Heart left ventricle (tissue), 16 donors: ENCODE measurements at regions not wholly inside any gene's neighbourhood (a gene's known extent, or its start where the extent isn't known, plus 50 kb on each side); places are given as distances from the start of the nearest gene placed in this dataset.
A peak's percentile ranks its signal among the peaks of the same experiment; 100 is the strongest.
"Not testable (repeated sequence)": the region's sequence is repeated elsewhere in the genome, so short reads cannot be mapped to it uniquely, and the experiment has no call there.

Experiments
- ATAC-seq, 4 donors: fragments of 200-7000 bp; cut with Tn5 transposase; one replicate each; pipeline ENCODE4 v1.9.1; 2020 to 2022; ENCODE audit warnings: moderate library complexity in 4 of 4, mild to moderate bottlenecking in 3 of 4, moderate number of reproducible peaks in 1 of 4
- DNase-seq, 5 donors: peaks; one replicate each; pipeline ENCODE4 v3.0.0-alpha.2; 2020
- H3K27ac ChIP-seq, 12 donors: fragments of 200-600 bp; sonication (generic) in 4 of 12; one replicate each; pipeline versions ENCODE4 v1.5.0 to v1.8.0; 2016 to 2022; ENCODE audit warnings: mild to moderate bottlenecking in 2 of 12
- H3K27me3 ChIP-seq, 9 donors: fragments of 200-600 bp; sonication (generic) in 2 of 9; one replicate each; pipeline versions ENCODE4 v1.5.1 to v1.8.0; 2016 to 2022; ENCODE audit warnings: mild to moderate bottlenecking in 3 of 9
- H3K36me3 ChIP-seq, 9 donors: fragments of 200-600 bp; sonication (generic) in 2 of 9; one replicate each; pipeline versions ENCODE4 v1.5.0 to v1.8.0; 2018 to 2022; ENCODE audit warnings: mild to moderate bottlenecking in 2 of 9
- H3K4me1 ChIP-seq, 12 donors: fragments of 200-600 bp; sonication (generic) in 4 of 12; one replicate each; pipeline versions ENCODE4 v1.5.0 to v1.8.0; 2016 to 2022; ENCODE audit warnings: mild to moderate bottlenecking in 3 of 12
- H3K4me3 ChIP-seq, 12 donors: fragments of 200-600 bp; sonication (generic) in 4 of 12; one replicate each; pipeline versions ENCODE4 v1.5.0 to v1.8.0; 2017 to 2022; ENCODE audit warnings: mild to moderate bottlenecking in 9 of 12, moderate library complexity in 4 of 12
- H3K9me3 ChIP-seq, 12 donors: fragments of 200-600 bp; sonication (generic) in 4 of 12; one replicate each; pipeline versions ENCODE4 v1.5.0 to v1.8.0; 2016 to 2022; ENCODE audit warnings: mild to moderate bottlenecking in 1 of 12
- POLR2A ChIP-seq, 2 donors: fragments of 450-650 bp; IDR thresholded peaks; one replicate each; pipeline ENCODE4 v1.6.1; 2017; ENCODE audit warnings: antibody characterized with exemption in 2 of 2, mild to moderate bottlenecking in 2 of 2, moderate library complexity in 2 of 2
- WGBS, 4 donors: extraction: QIAGEN DNeasy Blood & Tissue Kit in 2 of 4; methylation state at CpG; one replicate each; pipeline versions ENCODE4 v1.1.5 to v1.1.7; 2013 to 2018; 5-methylcytosine and 5-hydroxymethylcytosine counted together
- intact Hi-C, 10 donors: fragments of 100-400 bp; cut with DNase I; formaldehyde crosslinking; loops; one replicate each; pipeline versions ENCODE4 v1.11.1 to v1.14.2; 2022
- TF ChIP-seq, protein P1 (sequence below), 12 donors: fragments of 200-600 bp; sonication (generic) in 4 of 12; IDR thresholded peaks; one replicate each; pipeline versions ENCODE4 v1.5.0 to v1.8.0; 2018 to 2022; ENCODE audit warnings: antibody characterized with exemption in 12 of 12, mild to moderate bottlenecking in 5 of 12
- donor health status: ischemic (EF 13 %, LVEDD 7.1; RV severe dilation, severe dysfunction).
- donor health status: healthy with polysubstance abuse.
- donor health status: DM: no; HTN: yes; CAD: no.
- donor health status: DM: no; HTN: no; CAD: no.
- donor health status: ischemic (EF 25% LVEDD 6.9; RV normal size, moderate dysfunction).
- donor health status: ischemic (EF 25% LVEDD 5.7; RV mildly dilated, moderate dysfunction).
- donor health status: healthy.
- donor health status: DM: yes; HTN: yes; CAD: no.
- donor health status: ischemic (EF 35%, LVEDD 5.7; RV mildly dilated, moderate dysfunction).
- donor health status: nonischemic (EF 11% LVEDD 7.7; RV severe dilation, severe dysfunction).
- donor health status: DM: yes; HTN: yes; CAD: no.
- donor health status: PGD.
- donor health status: ischemic (EF 29% LVEDD 5.4; RV normal size, mild dysfunction).
- donor health status: nonischemic (EF 23%, LVEDD 6.1; RV moderate dilation, normal function).

DNA sequence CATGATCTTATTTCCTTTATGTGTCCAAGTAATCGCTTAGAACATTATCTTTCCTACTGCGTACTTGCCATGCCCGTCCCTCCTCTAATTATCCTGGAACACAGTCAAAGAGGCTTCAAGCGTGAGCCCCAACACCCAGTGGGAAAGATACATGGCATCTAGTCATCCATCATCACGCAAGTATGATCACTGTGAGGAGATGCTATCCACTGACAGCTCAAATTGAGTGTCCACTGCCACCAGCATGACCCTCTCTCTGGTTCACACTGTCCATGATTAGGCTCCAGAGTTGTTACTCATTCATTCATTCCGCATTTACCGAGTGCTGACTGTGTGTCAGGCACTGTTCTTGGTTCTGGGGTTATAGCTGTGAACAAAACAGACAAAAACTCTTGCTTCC is 124.6 kb downstream of the COPS8 start:
- Histone ChIP-seq H3K36me3 (no peaks in the 10 kb centered on the region), H3K27ac (peak overlapping the region in 10 of 12 donors; percentile 10 to 82 (median 68)), H3K9me3 (no peaks in the 10 kb centered on the region), H3K4me1 (peaks cover 0 to 65% (median 27%) of the 10 kb centered on the region in 12 donors), H3K4me3 (no peak overlapping the region), H3K27me3 (peaks cover 0 to 3% (median 0%) of the 10 kb centered on the region in 9 donors)
- intact Hi-C loops: no loop called here
- no peak for DNase-seq
- TF ChIP-seq POLR2A (IDR thresholded peaks at IDR 0.05): no peak
- TF ChIP-seq, protein P1, sequence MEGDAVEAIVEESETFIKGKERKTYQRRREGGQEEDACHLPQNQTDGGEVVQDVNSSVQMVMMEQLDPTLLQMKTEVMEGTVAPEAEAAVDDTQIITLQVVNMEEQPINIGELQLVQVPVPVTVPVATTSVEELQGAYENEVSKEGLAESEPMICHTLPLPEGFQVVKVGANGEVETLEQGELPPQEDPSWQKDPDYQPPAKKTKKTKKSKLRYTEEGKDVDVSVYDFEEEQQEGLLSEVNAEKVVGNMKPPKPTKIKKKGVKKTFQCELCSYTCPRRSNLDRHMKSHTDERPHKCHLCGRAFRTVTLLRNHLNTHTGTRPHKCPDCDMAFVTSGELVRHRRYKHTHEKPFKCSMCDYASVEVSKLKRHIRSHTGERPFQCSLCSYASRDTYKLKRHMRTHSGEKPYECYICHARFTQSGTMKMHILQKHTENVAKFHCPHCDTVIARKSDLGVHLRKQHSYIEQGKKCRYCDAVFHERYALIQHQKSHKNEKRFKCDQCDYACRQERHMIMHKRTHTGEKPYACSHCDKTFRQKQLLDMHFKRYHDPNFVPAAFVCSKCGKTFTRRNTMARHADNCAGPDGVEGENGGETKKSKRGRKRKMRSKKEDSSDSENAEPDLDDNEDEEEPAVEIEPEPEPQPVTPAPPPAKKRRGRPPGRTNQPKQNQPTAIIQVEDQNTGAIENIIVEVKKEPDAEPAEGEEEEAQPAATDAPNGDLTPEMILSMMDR (IDR thresholded peaks at IDR 0.05): no peak
- no peak for ATAC-seq
- 83 to 90% (median 87%) methylated on average over 7 of the region's 7 CpGs for WGBS, 4 donors

DNA sequence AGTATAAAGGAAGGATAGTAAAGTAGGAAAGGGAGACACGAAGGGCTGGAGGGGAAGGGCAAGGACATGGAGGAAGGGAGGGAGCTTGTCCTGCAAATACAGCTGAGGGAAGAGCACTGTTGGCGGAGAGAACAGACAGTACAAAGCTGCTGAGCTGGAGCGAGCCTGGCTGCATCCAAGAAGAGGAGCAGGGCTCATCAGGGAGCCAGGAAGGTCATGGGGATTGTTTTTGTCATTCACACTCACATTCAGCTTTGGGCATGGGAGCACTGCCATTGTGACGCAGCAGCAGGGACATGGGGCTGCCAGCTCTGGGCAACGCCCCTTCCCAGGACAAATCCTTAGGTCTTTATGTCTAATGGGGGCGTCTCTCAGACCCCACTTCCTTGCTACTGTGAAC is 125.1 kb downstream of the COPS8 start:
- Histone ChIP-seq H3K4me3 (no peak overlapping the region), H3K4me1 (peaks cover 0 to 60% (median 27%) of the 10 kb centered on the region in 12 donors), H3K9me3 (no peaks in the 10 kb centered on the region), H3K27me3 (peaks cover 0 to 3% (median 0%) of the 10 kb centered on the region in 9 donors), H3K27ac (peak overlapping the region in 11 of 12 donors; percentile 3 to 82 (median 67)), H3K36me3 (no peaks in the 10 kb centered on the region)
- intact Hi-C loops: no loop called here
- DNase-seq (peak in 2 of 5 donors; percentile 51 to 55), ATAC-seq (peak; percentile 27 to 67 (median 51))
- 54 to 63% (median 60%) methylated on average over 6 of the region's 6 CpGs for WGBS, 4 donors
- TF ChIP-seq, protein P1 (IDR thresholded peaks at IDR 0.05): no peak
- no peak for TF ChIP-seq POLR2A (IDR thresholded peaks at IDR 0.05)

- intact Hi-C loops, DNase-seq, H3K4me3 ChIP-seq, H3K36me3 ChIP-seq, H3K9me3 ChIP-seq, H3K27me3 ChIP-seq, ATAC-seq: not testable (repeated sequence)
- WGBS, 4 donors: 91 to 96% (median 95%) methylated on average over 9 of the region's 9 CpGs
- Histone ChIP-seq H3K4me1 (peaks cover 0 to 42% (median 13%) of the 10 kb centered on the region in 12 donors), H3K27ac (peak overlapping the region in 3 of 12 donors; percentile 16 to 70 (median 49))
These were observed 126.9 kb downstream of the COPS8 start for GRCh38 chr2:237212356-237213279.

- no peak overlapping the region for H3K4me3 ChIP-seq
- DNase-seq (peak in 3 of 5 donors; percentile 56 to 77 (median 71)), ATAC-seq (peak in 3 of 4 donors; percentile 75 to 85 (median 80))
- WGBS, 4 donors: 73 to 84% (median 76%) methylated on average over 10 of the region's 10 CpGs
- intact Hi-C loops: no loop called here
- H3K36me3 ChIP-seq: no peaks in the 10 kb centered on the region
- H3K4me1 ChIP-seq: peaks cover 0 to 36% (median 10%) of the 10 kb centered on the region in 12 donors
- H3K27ac ChIP-seq: peak overlapping the region in 7 of 12 donors; percentile 21 to 70 (median 49)
- peaks cover 0 to 3% (median 0%) of the 10 kb centered on the region in 9 donors for H3K27me3 ChIP-seq
- TF ChIP-seq, protein P1 (IDR thresholded peaks at IDR 0.05): no peak
- no peak for TF ChIP-seq POLR2A (IDR thresholded peaks at IDR 0.05)
- no peaks in the 10 kb centered on the region for H3K9me3 ChIP-seq
These were observed 127.8 kb downstream of the COPS8 start for GRCh38 chr2:237213315-237214022.
